ENCODE measurements at regions not wholly inside any gene's neighbourhood (a gene's known extent, or its start where the extent isn't known, plus 50 kb on each side); places are given as distances from the start of the nearest gene placed in this dataset.
A peak's percentile ranks its signal among the peaks of the same experiment; 100 is the strongest.

DNA sequence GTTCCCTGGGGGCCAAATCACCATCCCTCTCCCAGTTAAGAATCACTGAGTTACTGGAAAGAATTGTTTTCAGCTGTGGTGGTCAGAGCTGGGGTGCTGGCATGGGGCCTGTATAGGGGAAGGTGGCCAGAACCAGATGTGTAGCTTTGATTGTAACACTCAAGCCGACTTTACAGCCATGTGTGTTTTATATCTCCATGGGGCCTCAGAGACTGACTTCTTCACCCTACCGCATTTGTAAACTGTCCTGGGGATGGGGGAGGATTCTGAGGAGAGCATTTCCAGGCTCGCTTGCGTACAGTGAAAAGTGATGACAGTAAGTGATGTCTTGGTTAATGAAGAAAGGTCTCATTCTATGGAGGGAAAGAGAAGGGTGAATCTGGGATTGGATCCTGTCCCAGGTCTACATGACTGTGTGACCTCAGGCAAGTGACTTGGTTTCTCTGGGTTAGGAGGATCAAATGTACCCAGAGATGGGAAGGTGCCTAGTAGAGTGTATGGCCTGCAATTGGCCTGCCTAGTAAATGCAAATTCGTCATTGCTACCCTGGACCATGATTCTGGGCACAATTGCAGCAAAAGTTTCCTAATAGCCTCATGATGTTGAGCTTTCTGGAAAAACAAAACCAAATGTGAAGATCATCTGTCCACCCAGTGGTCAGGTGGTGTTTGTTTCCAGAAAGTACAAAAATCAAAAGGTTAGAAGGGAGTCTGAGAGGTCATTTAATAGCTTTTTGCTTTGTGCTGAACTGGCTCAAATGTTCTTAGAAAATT lies 49.7 kb upstream of the RCC2 start:
- in situ Hi-C loops (cut with HindIII; ENCODE audit: low pct_unique_long_range_greater_than_20kb, low sequenced_read_pairs) = no loop called here
- peak; percentile 13 for DNase-seq (ENCODE audit: low read depth, low spot score)
